KBM-7 (cell line): ENCODE measurements at regions not wholly inside any gene's neighbourhood (a gene's known extent, or its start where the extent isn't known, plus 50 kb on each side); places are given as distances from the start of the nearest gene placed in this dataset.
A peak's percentile ranks its signal among the peaks of the same experiment; 100 is the strongest.

Experiments
- DNase-seq: peaks from one replicate; pipeline ENCODE4 v3.0.0-alpha.2; 2015
- in situ Hi-C: fragments of 300-500 bp; cut with MboI; formaldehyde crosslinking; loops from 2 replicates; pipeline ENCODE4 v1.14.3; 2020; ENCODE audit warnings: low sequenced_read_pairs, low pct_unique_long_range_greater_than_20kb, mixed read lengths

GRCh38 chr3:152048831-152049230 lies 175.4 kb downstream of the SUCNR1 start:
- in situ Hi-C loops = no loop called here
- DNase-seq = no peak

- in situ Hi-C loops = loop anchor here (25.0 kb wide), 1 partner anchor 411 kb away; no protein-coding TSS in a partner anchor
- no peak for DNase-seq
Measured at GRCh38 chr3:152050903-152051302, 177.5 kb downstream of the SUCNR1 start.

- in situ Hi-C loops = loop anchor here (25.0 kb wide), 1 partner anchor 411 kb away; no protein-coding TSS in a partner anchor
- DNase-seq = no peak
Measured at GRCh38 chr3:152051501-152052404, 178.3 kb downstream of the SUCNR1 start.

- in situ Hi-C loops = loop anchor here (25.0 kb wide), 1 partner anchor 408 kb away; no protein-coding TSS in a partner anchor
Measured at GRCh38 chr3:152053866-152054265, 180.4 kb downstream of the SUCNR1 start.

GRCh38 chr3:152054315-152054714 lies 180.9 kb downstream of the SUCNR1 start:
- DNase-seq = no peak
- in situ Hi-C loops = loop anchor here (25.0 kb wide), 1 partner anchor 408 kb away; no protein-coding TSS in a partner anchor

More at GRCh38 chr3:152053866-152054265, 180.4 kb downstream of the SUCNR1 start:
- DNase-seq = no peak

- DNase-seq = no peak
Measured at GRCh38 chr3:152056073-152056472, 182.6 kb downstream of the SUCNR1 start.

GRCh38 chr3:152056481-152056880 lies 183.0 kb downstream of the SUCNR1 start:
- no peak for DNase-seq
- in situ Hi-C loops = loop anchor here (25.0 kb wide), 1 partner anchor 406 kb away; no protein-coding TSS in a partner anchor

More at GRCh38 chr3:152056073-152056472, 182.6 kb downstream of the SUCNR1 start:
- in situ Hi-C loops = loop anchor here (25.0 kb wide), 1 partner anchor 406 kb away; no protein-coding TSS in a partner anchor

GRCh38 chr3:152056987-152057386 lies 183.5 kb downstream of the SUCNR1 start:
- DNase-seq = no peak
- in situ Hi-C loops = loop anchor here (25.0 kb wide), 1 partner anchor 405 kb away; no protein-coding TSS in a partner anchor

- in situ Hi-C loops = loop anchor here (25.0 kb wide), 1 partner anchor 403 kb away; no protein-coding TSS in a partner anchor
Measured at GRCh38 chr3:152058856-152059255, 185.4 kb downstream of the SUCNR1 start.

GRCh38 chr3:152060701-152061100 lies 187.3 kb downstream of the SUCNR1 start:
- in situ Hi-C loops = loop anchor here (25.0 kb wide), 1 partner anchor 402 kb away; no protein-coding TSS in a partner anchor
- no peak for DNase-seq

More at GRCh38 chr3:152058856-152059255, 185.4 kb downstream of the SUCNR1 start:
- DNase-seq = no peak

- no peak for DNase-seq
- in situ Hi-C loops = loop anchor here (25.0 kb wide), 1 partner anchor 401 kb away; no protein-coding TSS in a partner anchor
Measured at GRCh38 chr3:152061296-152061695, 187.9 kb downstream of the SUCNR1 start.

GRCh38 chr3:152069871-152070270 lies 196.4 kb downstream of the SUCNR1 start:
- in situ Hi-C loops = loop anchor here (25.0 kb wide), 1 partner anchor 392 kb away; no protein-coding TSS in a partner anchor
- DNase-seq = no peak

GRCh38 chr3:152071315-152071714 lies 197.4 kb upstream of the MBNL1 start:
- no peak for DNase-seq
- in situ Hi-C loops = loop anchor here (25.0 kb wide), 1 partner anchor 391 kb away; no protein-coding TSS in a partner anchor

- peak; percentile 73 for DNase-seq
- in situ Hi-C loops = loop anchor here (25.0 kb wide), 1 partner anchor 390 kb away; no protein-coding TSS in a partner anchor
Measured at GRCh38 chr3:152071924-152072323, 196.8 kb upstream of the MBNL1 start.

- DNase-seq = no peak
- in situ Hi-C loops = loop anchor here (25.0 kb wide), 1 partner anchor 389 kb away; no protein-coding TSS in a partner anchor
Measured at GRCh38 chr3:152073267-152073666, 195.5 kb upstream of the MBNL1 start.

GRCh38 chr3:152076148-152076547 lies 192.6 kb upstream of the MBNL1 start:
- DNase-seq = no peak
- in situ Hi-C loops = no loop called here

GRCh38 chr3:152079980-152080379 lies 188.7 kb upstream of the MBNL1 start:
- no peak for DNase-seq
- in situ Hi-C loops = no loop called here

GRCh38 chr3:152083135-152083534 lies 185.6 kb upstream of the MBNL1 start:
- no peak for DNase-seq
- in situ Hi-C loops = no loop called here

GRCh38 chr3:152084441-152085158 lies 184.1 kb upstream of the MBNL1 start:
- DNase-seq = no peak
- in situ Hi-C loops = no loop called here
